Activated naive CD4-positive, alpha-beta T cell treated with Interleukin-2 at 50 U/mL for 16 hours (primary cell): ENCODE measurements at regions not wholly inside any gene's neighbourhood (a gene's known extent, or its start where the extent isn't known, plus 50 kb on each side); places are given as distances from the start of the nearest gene placed in this dataset.
"Not testable (repeated sequence)": the region's sequence is repeated elsewhere in the genome, so short reads cannot be mapped to it uniquely, and the experiment has no call there.

Experiments used
- DNase-seq: peaks from one replicate; pipeline ENCODE4 v3.0.0-alpha.2; 2020

GRCh38 chr11:104699981-104700380 is 198.3 kb downstream of the CASP12 start:
- DNase-seq, result no peak

- DNase-seq, result no peak
These were observed 203.2 kb downstream of the CASP12 start for GRCh38 chr11:104695065-104695463.

- DNase-seq, result no peak
These were observed 203.8 kb downstream of the CASP12 start for GRCh38 chr11:104694259-104695064.

GRCh38 chr11:104692751-104693150 is 205.5 kb downstream of the CASP12 start:
- DNase-seq, result no peak

GRCh38 chr11:104691129-104691528 is 207.1 kb downstream of the CASP12 start:
- no peak for DNase-seq

GRCh38 chr11:104690241-104690640 is 208.0 kb downstream of the CASP12 start:
- DNase-seq, result no peak

- no peak for DNase-seq
These were observed 209.5 kb downstream of the CASP12 start for GRCh38 chr11:104688731-104689130.

GRCh38 chr11:104682206-104682605 is 216.1 kb downstream of the CASP12 start:
- no peak for DNase-seq

- DNase-seq, result no peak
These were observed 219.0 kb downstream of the CASP12 start for GRCh38 chr11:104679258-104679657.

GRCh38 chr11:104678408-104678807 is 219.9 kb downstream of the CASP12 start:
- DNase-seq, result no peak

GRCh38 chr11:104677069-104677468 is 221.2 kb downstream of the CASP12 start:
- DNase-seq, result not testable (repeated sequence)

GRCh38 chr11:104672897-104673296 is 225.4 kb downstream of the CASP12 start:
- DNase-seq, result no peak

GRCh38 chr11:104668797-104669463 is 229.3 kb downstream of the CASP12 start:
- no peak for DNase-seq

- DNase-seq, result no peak
These were observed 231.6 kb downstream of the CASP12 start for GRCh38 chr11:104666624-104667023.

GRCh38 chr11:104665641-104666040 is 232.6 kb downstream of the CASP12 start:
- DNase-seq, result no peak

GRCh38 chr11:104663190-104664140 is 234.8 kb downstream of the CASP12 start:
- DNase-seq, result no peak

GRCh38 chr11:104661901-104662300 is 236.4 kb downstream of the CASP12 start:
- no peak for DNase-seq

GRCh38 chr11:104661471-104661870 is 236.8 kb downstream of the CASP12 start:
- no peak for DNase-seq

- no peak for DNase-seq
These were observed 240.1 kb downstream of the CASP12 start for GRCh38 chr11:104658177-104658576.

GRCh38 chr11:104657083-104657482 is 241.2 kb downstream of the CASP12 start:
- no peak for DNase-seq

GRCh38 chr11:104655066-104655465 is 243.2 kb downstream of the CASP12 start:
- DNase-seq, result no peak

- DNase-seq, result no peak
These were observed 244.0 kb downstream of the CASP12 start for GRCh38 chr11:104654181-104654813.

- no peak for DNase-seq
These were observed 244.9 kb downstream of the CASP12 start for GRCh38 chr11:104653407-104653806.
